SK-N-SH (cell line): ENCODE measurements at regions not wholly inside any gene's neighbourhood (a gene's known extent, or its start where the extent isn't known, plus 50 kb on each side); places are given as distances from the start of the nearest gene placed in this dataset.

Experiments used
- CTCF ChIA-PET: fragments of 300-600, 350-600 bp; formaldehyde crosslinking; extraction: SDS; loops from one replicate; lab custom pipeline; 2021; lab: Yijun Ruan, JAX
- POLR2A ChIA-PET: fragments of 350-600 bp; sonication (Branson Sonifier 250); formaldehyde crosslinking; extraction: SDS; loops from one replicate; lab custom pipeline; 2020; ENCODE audit warnings: antibody characterized with exemption, inconsistent platforms; lab: Yijun Ruan, JAX
- DNase-seq: peaks from one replicate; pipeline ENCODE4 v3.0.0; 2012
- H2AFZ ChIP-seq: fragments of 200-600 bp; sonication (generic); 2 replicates; pipeline ENCODE4 v1.8.1; 2016; ENCODE audit warnings: antibody characterized with exemption, mild to moderate bottlenecking, low read depth
- H3F3A ChIP-seq: fragments of 200-600 bp; sonication (generic); replicated peaks from 2 replicates; pipeline ENCODE3; 2016; ENCODE audit warnings: antibody characterized with exemption, mild to moderate bottlenecking; ENCODE audit not compliant: insufficient read depth
- H3K27ac ChIP-seq, 2 experiments: fragments of 200-500 bp in 1 of 2; fragments of 200-600 bp in 1 of 2; sonication (Bioruptor generic) in 1 of 2; sonication (generic), shearing (Covaris generic) in 1 of 2; 2 replicates each; pipeline versions ENCODE4 v1.5.1 to v1.6.1; 2014 to 2016; ENCODE audit warnings: low read depth in 2 of 2, inconsistent platforms in 1 of 2, low read length in 1 of 2, mild to moderate bottlenecking in 1 of 2, mixed read lengths in 1 of 2
- H3K27me3 ChIP-seq: fragments of 200-600 bp; sonication (generic), shearing (Covaris generic); 2 replicates; pipeline ENCODE4 v1.6.1; 2016; ENCODE audit warnings: mixed run types; ENCODE audit not compliant: insufficient read depth
- H3K36me3 ChIP-seq, 2 experiments: fragments of 200-500 bp in 1 of 2; fragments of 200-600 bp in 1 of 2; sonication (Bioruptor generic) in 1 of 2; sonication (generic) in 1 of 2; replicated peaks in 1 of 2; 2 replicates each; pipeline versions ENCODE3 to v1.5.1; 2014 to 2016; ENCODE audit warnings: low read length in 1 of 2, mild to moderate bottlenecking in 1 of 2; ENCODE audit not compliant: insufficient read depth in 2 of 2, control insufficient read depth in 1 of 2
- H3K4me1 ChIP-seq, 2 experiments: fragments of 200-500 bp in 1 of 2; fragments of 200-600 bp in 1 of 2; sonication (Bioruptor generic) in 1 of 2; sonication (generic), shearing (Covaris generic) in 1 of 2; 2 replicates each; pipeline versions ENCODE4 v1.5.1 to v1.6.1; 2014 to 2016; ENCODE audit warnings: low read depth in 1 of 2, low read length in 1 of 2, mixed run types in 1 of 2; ENCODE audit not compliant: insufficient read depth in 2 of 2, control insufficient read depth in 1 of 2
- H3K4me2 ChIP-seq: fragments of 200-600 bp; sonication (generic), shearing (Covaris generic); 2 replicates; pipeline ENCODE4 v1.6.1; 2017; ENCODE audit warnings: mixed run types
- H3K4me3 ChIP-seq, 2 experiments: fragments of 200-500 bp in 1 of 2; fragments of 200-600 bp in 1 of 2; sonication (Bioruptor generic) in 1 of 2; sonication (generic), shearing (Covaris generic) in 1 of 2; 2 replicates each; pipeline versions ENCODE4 v1.5.1 to v1.8.1; 2014 to 2016; ENCODE audit warnings: low read depth in 2 of 2, inconsistent platforms in 1 of 2, low read length in 1 of 2, mild to moderate bottlenecking in 1 of 2, mixed read lengths in 1 of 2, moderate library complexity in 1 of 2
- H3K79me2 ChIP-seq: fragments of 200-600 bp; sonication (generic); 2 replicates; pipeline ENCODE4 v1.8.1; 2017; ENCODE audit warnings: mild to moderate bottlenecking; ENCODE audit not compliant: insufficient read depth
- H3K9ac ChIP-seq: fragments of 200-600 bp; sonication (generic); 2 replicates; pipeline ENCODE4 v1.6.1; 2017; ENCODE audit warnings: mixed run types
- H3K9me2 ChIP-seq: fragments of 200-600 bp; sonication (generic); 2 replicates; pipeline ENCODE4 v1.6.1; 2017; ENCODE audit warnings: mixed run types
- H3K9me3 ChIP-seq: fragments of 200-600 bp; sonication (generic); 2 replicates; pipeline ENCODE4 v1.6.1; 2017; ENCODE audit warnings: mixed run types, mild to moderate bottlenecking, moderate library complexity
- H4K20me1 ChIP-seq: fragments of 200-600 bp; sonication (generic); 2 replicates; pipeline ENCODE4 v1.6.1; 2017; ENCODE audit warnings: mild to moderate bottlenecking, mixed run types; ENCODE audit not compliant: insufficient read depth
- ELF1 ChIP-seq: IDR thresholded peaks from 2 replicates; pipeline ENCODE4 v1.4.0; 2012
- EP300 ChIP-seq, 2 experiments: IDR thresholded peaks; 2 replicates each; pipeline versions ENCODE4 v1.4.0 to v1.6.1; 2012; ENCODE audit warnings: borderline replicate concordance in 1 of 2, low read depth in 1 of 2, low read length in 1 of 2
- SIN3A ChIP-seq: IDR thresholded peaks from 2 replicates; pipeline ENCODE4 v1.6.1; 2012; ENCODE audit warnings: low read depth, mild to moderate bottlenecking, low read length, moderate library complexity, borderline replicate concordance
- WGBS: methylation state at CpG from one replicate; pipeline ENCODE4 v1.1.6; 2017; ENCODE audit warnings: low lambda C conversion rate; 5-methylcytosine and 5-hydroxymethylcytosine counted together
- TF ChIP-seq, protein P1 (sequence below): IDR thresholded peaks from 2 replicates; pipeline ENCODE4 v1.4.0; 2012; ENCODE audit warnings: low read depth, borderline replicate concordance
- TF ChIP-seq, protein P2 (sequence below): IDR thresholded peaks from 2 replicates; pipeline ENCODE4 v1.6.1; 2012; ENCODE audit warnings: mild to moderate bottlenecking, low read depth, low read length, moderate library complexity

DNA sequence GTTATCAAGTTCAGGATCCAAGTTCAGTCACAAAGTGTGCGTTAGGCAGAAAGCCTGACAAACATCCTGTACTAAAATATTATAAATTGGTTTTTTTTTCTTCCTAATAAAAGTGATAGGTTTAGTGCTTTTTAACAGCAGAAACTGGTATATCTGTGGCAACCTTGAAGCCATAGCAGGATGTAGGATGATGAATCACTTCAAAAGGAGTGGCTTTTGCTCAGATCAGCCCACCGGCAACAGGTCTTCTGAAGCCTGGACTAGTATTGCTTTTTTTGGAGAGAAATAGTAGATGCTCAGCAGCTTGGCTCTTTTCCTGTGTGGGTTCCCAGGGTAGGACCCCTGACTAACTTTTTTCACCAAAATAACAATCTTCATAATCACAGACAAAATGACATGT lies 190.8 kb downstream of the EPM2A start:
- H3K9me3 ChIP-seq, result no peaks in the 10 kb centered on the region
- no peak overlapping the region for H3K4me2 ChIP-seq
- H3K27me3 ChIP-seq, result no peaks in the 10 kb centered on the region
- no peaks in the 10 kb centered on the region for H4K20me1 ChIP-seq
- no peaks in the 10 kb centered on the region for H3K36me3 ChIP-seq
- ChIA-PET POLR2A (no interaction called here), CTCF (no interaction called here)
- peaks cover 0 to 3% of the 10 kb centered on the region in 2 experiments; a peak in 1 of 4 replicates for H3K4me1 ChIP-seq
- H3K9ac ChIP-seq, result no peak overlapping the region
- TF ChIP-seq, protein P1, sequence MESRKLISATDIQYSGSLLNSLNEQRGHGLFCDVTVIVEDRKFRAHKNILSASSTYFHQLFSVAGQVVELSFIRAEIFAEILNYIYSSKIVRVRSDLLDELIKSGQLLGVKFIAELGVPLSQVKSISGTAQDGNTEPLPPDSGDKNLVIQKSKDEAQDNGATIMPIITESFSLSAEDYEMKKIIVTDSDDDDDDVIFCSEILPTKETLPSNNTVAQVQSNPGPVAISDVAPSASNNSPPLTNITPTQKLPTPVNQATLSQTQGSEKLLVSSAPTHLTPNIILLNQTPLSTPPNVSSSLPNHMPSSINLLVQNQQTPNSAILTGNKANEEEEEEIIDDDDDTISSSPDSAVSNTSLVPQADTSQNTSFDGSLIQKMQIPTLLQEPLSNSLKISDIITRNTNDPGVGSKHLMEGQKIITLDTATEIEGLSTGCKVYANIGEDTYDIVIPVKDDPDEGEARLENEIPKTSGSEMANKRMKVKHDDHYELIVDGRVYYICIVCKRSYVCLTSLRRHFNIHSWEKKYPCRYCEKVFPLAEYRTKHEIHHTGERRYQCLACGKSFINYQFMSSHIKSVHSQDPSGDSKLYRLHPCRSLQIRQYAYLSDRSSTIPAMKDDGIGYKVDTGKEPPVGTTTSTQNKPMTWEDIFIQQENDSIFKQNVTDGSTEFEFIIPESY, result no peak
- no peak overlapping the region for H2AFZ ChIP-seq
- WGBS, result 27% methylated on average over 2 of the region's 2 CpGs
- H3F3A ChIP-seq, result no peaks in the 10 kb centered on the region
- H3K79me2 ChIP-seq, result no peaks in the 10 kb centered on the region
- DNase-seq, result no peak
- H3K4me3 ChIP-seq, result no peak overlapping the region
- H3K9me2 ChIP-seq, result no peaks in the 10 kb centered on the region
- H3K27ac ChIP-seq, result no peak overlapping the region

- POLR2A ChIA-PET, result no interaction called here
- H3K4me1 ChIP-seq, result peaks cover 0 to 3% of the 10 kb centered on the region in 2 experiments; a peak in 1 of 4 replicates
- H3K4me2 ChIP-seq, result no peak overlapping the region
- no peak overlapping the region for H3K27ac ChIP-seq
- no peaks in the 10 kb centered on the region for H3K79me2 ChIP-seq
- TF ChIP-seq, protein P2, sequence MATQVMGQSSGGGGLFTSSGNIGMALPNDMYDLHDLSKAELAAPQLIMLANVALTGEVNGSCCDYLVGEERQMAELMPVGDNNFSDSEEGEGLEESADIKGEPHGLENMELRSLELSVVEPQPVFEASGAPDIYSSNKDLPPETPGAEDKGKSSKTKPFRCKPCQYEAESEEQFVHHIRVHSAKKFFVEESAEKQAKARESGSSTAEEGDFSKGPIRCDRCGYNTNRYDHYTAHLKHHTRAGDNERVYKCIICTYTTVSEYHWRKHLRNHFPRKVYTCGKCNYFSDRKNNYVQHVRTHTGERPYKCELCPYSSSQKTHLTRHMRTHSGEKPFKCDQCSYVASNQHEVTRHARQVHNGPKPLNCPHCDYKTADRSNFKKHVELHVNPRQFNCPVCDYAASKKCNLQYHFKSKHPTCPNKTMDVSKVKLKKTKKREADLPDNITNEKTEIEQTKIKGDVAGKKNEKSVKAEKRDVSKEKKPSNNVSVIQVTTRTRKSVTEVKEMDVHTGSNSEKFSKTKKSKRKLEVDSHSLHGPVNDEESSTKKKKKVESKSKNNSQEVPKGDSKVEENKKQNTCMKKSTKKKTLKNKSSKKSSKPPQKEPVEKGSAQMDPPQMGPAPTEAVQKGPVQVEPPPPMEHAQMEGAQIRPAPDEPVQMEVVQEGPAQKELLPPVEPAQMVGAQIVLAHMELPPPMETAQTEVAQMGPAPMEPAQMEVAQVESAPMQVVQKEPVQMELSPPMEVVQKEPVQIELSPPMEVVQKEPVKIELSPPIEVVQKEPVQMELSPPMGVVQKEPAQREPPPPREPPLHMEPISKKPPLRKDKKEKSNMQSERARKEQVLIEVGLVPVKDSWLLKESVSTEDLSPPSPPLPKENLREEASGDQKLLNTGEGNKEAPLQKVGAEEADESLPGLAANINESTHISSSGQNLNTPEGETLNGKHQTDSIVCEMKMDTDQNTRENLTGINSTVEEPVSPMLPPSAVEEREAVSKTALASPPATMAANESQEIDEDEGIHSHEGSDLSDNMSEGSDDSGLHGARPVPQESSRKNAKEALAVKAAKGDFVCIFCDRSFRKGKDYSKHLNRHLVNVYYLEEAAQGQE, result no peak
- no peak for TF ChIP-seq EP300 (IDR thresholded peaks at IDR 0.05; ENCODE audit: borderline replicate concordance in 1 of 2, low read depth in 1 of 2, low read length in 1 of 2)
- TF ChIP-seq ELF1, result no peak
- TF ChIP-seq SIN3A, result no peak
- TF ChIP-seq, all 33 proteins: peak for 0
- no peak overlapping the region for H2AFZ ChIP-seq
- no peaks in the 10 kb centered on the region for H3K27me3 ChIP-seq
- no peak overlapping the region for H3K9ac ChIP-seq
- no peaks in the 10 kb centered on the region for H4K20me1 ChIP-seq
- H3K9me2 ChIP-seq, result no peaks in the 10 kb centered on the region
- DNase-seq, result no peak
- no peaks in the 10 kb centered on the region for H3F3A ChIP-seq
- CTCF ChIA-PET, result interaction anchor here (0.6 kb wide), 1 partner anchor 9 kb away, joined by 3 read pairs; no protein-coding TSS in a partner anchor
- no peak overlapping the region for H3K4me3 ChIP-seq
- no peaks in the 10 kb centered on the region for H3K9me3 ChIP-seq
- no peaks in the 10 kb centered on the region for H3K36me3 ChIP-seq
Measured at GRCh38 chr6:145546265-145546664, 189.1 kb downstream of the EPM2A start.
